Stimulated activated effector memory CD8-positive, alpha-beta T cell treated with anti-CD3 and anti-CD28 coated beads, Interleukin-12 subunit alpha, Interleukin-12 subunit beta, amount 100 ng/mL, for 72 hours (primary cell): ENCODE measurements at regions not wholly inside any gene's neighbourhood (a gene's known extent, or its start where the extent isn't known, plus 50 kb on each side); places are given as distances from the start of the nearest gene placed in this dataset.
A peak's percentile ranks its signal among the peaks of the same experiment; 100 is the strongest.

Experiments
- ATAC-seq: fragments of 150-1000 bp; cut with Tn5 transposase; 2 replicates; pipeline ENCODE4 v1.10.0; 2021
- DNase-seq, 2 donors: peaks; one replicate each; pipeline ENCODE4 v3.0.0; 2021 to 2022; ENCODE audit warnings: low spot score in 2 of 2
- H3K27ac Mint-ChIP-seq: one replicate; pipeline ENCODE4 v1.8.0; 2022; ENCODE audit warnings: mild to moderate bottlenecking, mixed read lengths
- H3K36me3 Mint-ChIP-seq: one replicate; pipeline ENCODE4 v1.8.0; 2022; ENCODE audit warnings: mild to moderate bottlenecking, mixed read lengths
- H3K4me1 Mint-ChIP-seq: one replicate; pipeline ENCODE4 v1.8.0; 2022; ENCODE audit warnings: mixed read lengths
- H3K4me3 Mint-ChIP-seq: one replicate; pipeline ENCODE4 v1.8.0; 2022; ENCODE audit warnings: mild to moderate bottlenecking, mixed read lengths
- H3K9me3 Mint-ChIP-seq: one replicate; pipeline ENCODE4 v1.8.0; 2022; ENCODE audit warnings: mixed read lengths

- no peak for DNase-seq
- Mint-ChIP-seq H3K4me1 (peaks cover 7% of the 10 kb centered on the region), H3K36me3 (no peaks in the 10 kb centered on the region), H3K27ac (no peak overlapping the region), H3K4me3 (no peak overlapping the region), H3K9me3 (peaks cover 5% of the 10 kb centered on the region)
- no peak for ATAC-seq
Measured at GRCh38 chr7:16998481-16999051, 116.8 kb upstream of the AGR3 start.

- Mint-ChIP-seq H3K4me1 (peaks cover 7% of the 10 kb centered on the region), H3K4me3 (peak overlapping the region; percentile 25), H3K27ac (no peak overlapping the region), H3K36me3 (no peaks in the 10 kb centered on the region), H3K9me3 (peaks cover 5% of the 10 kb centered on the region)
- no peak for DNase-seq
- peak; percentile 99 for ATAC-seq
Measured at GRCh38 chr7:16999541-17000267, 117.9 kb upstream of the AGR3 start.

GRCh38 chr7:17005271-17005670 is 123.5 kb upstream of the AGR3 start:
- no peak overlapping the region for H3K27ac Mint-ChIP-seq
- DNase-seq, result no peak

GRCh38 chr7:17007841-17008240 is 126.1 kb upstream of the AGR3 start:
- H3K9me3 Mint-ChIP-seq, result no peaks in the 10 kb centered on the region

More at GRCh38 chr7:17005271-17005670, 123.5 kb upstream of the AGR3 start:
- Mint-ChIP-seq H3K4me1 (peaks cover 9% of the 10 kb centered on the region), H3K4me3 (no peak overlapping the region), H3K9me3 (no peaks in the 10 kb centered on the region), H3K36me3 (no peaks in the 10 kb centered on the region)
- no peak for ATAC-seq

GRCh38 chr7:17009007-17009719 is 127.4 kb upstream of the AGR3 start:
- peak; percentile 48 for ATAC-seq
- Mint-ChIP-seq H3K4me3 (no peak overlapping the region), H3K4me1 (peaks cover 24% of the 10 kb centered on the region), H3K9me3 (no peaks in the 10 kb centered on the region), H3K27ac (no peak overlapping the region), H3K36me3 (no peaks in the 10 kb centered on the region)
- DNase-seq, result no peak

More at GRCh38 chr7:17007841-17008240, 126.1 kb upstream of the AGR3 start:
- no peaks in the 10 kb centered on the region for H3K36me3 Mint-ChIP-seq
- no peak for ATAC-seq
- no peak overlapping the region for H3K27ac Mint-ChIP-seq
- H3K4me1 Mint-ChIP-seq, result peaks cover 18% of the 10 kb centered on the region
- no peak for DNase-seq
- H3K4me3 Mint-ChIP-seq, result no peak overlapping the region

GRCh38 chr7:17009933-17010332 is 128.2 kb upstream of the AGR3 start:
- H3K36me3 Mint-ChIP-seq, result no peaks in the 10 kb centered on the region
- ATAC-seq (no peak), DNase-seq (no peak)
- no peak overlapping the region for H3K27ac Mint-ChIP-seq
- no peak overlapping the region for H3K4me3 Mint-ChIP-seq
- no peaks in the 10 kb centered on the region for H3K9me3 Mint-ChIP-seq
- peaks cover 24% of the 10 kb centered on the region for H3K4me1 Mint-ChIP-seq

- Mint-ChIP-seq H3K36me3 (no peaks in the 10 kb centered on the region), H3K4me3 (no peak overlapping the region), H3K4me1 (peaks cover 28% of the 10 kb centered on the region), H3K9me3 (no peaks in the 10 kb centered on the region), H3K27ac (no peak overlapping the region)
- ATAC-seq, result peak; percentile 75
- DNase-seq, result no peak
Measured at GRCh38 chr7:17010637-17011300, 129.0 kb upstream of the AGR3 start.

- DNase-seq (no peak), ATAC-seq (no peak)
- H3K27ac Mint-ChIP-seq, result no peak overlapping the region
- H3K4me3 Mint-ChIP-seq, result no peak overlapping the region
- no peaks in the 10 kb centered on the region for H3K9me3 Mint-ChIP-seq
- H3K36me3 Mint-ChIP-seq, result no peaks in the 10 kb centered on the region
- peaks cover 28% of the 10 kb centered on the region for H3K4me1 Mint-ChIP-seq
Measured at GRCh38 chr7:17013204-17013603, 131.4 kb upstream of the AGR3 start.

GRCh38 chr7:17014686-17015085 is 132.9 kb upstream of the AGR3 start:
- no peak overlapping the region for H3K27ac Mint-ChIP-seq
- peaks cover 25% of the 10 kb centered on the region for H3K4me1 Mint-ChIP-seq
- H3K9me3 Mint-ChIP-seq, result no peaks in the 10 kb centered on the region
- H3K36me3 Mint-ChIP-seq, result no peaks in the 10 kb centered on the region
- H3K4me3 Mint-ChIP-seq, result no peak overlapping the region
- ATAC-seq, result no peak
- DNase-seq, result no peak

GRCh38 chr7:17015598-17016031 is 133.8 kb upstream of the AGR3 start:
- Mint-ChIP-seq H3K9me3 (no peaks in the 10 kb centered on the region), H3K36me3 (no peaks in the 10 kb centered on the region), H3K4me1 (peaks cover 16% of the 10 kb centered on the region), H3K27ac (peak overlapping the region; percentile 37), H3K4me3 (no peak overlapping the region)
- no peak for DNase-seq
- ATAC-seq, result no peak

- DNase-seq (no peak), ATAC-seq (no peak)
- peaks cover 12% of the 10 kb centered on the region for H3K4me1 Mint-ChIP-seq
- H3K9me3 Mint-ChIP-seq, result no peaks in the 10 kb centered on the region
- no peak overlapping the region for H3K4me3 Mint-ChIP-seq
- no peak overlapping the region for H3K27ac Mint-ChIP-seq
- no peaks in the 10 kb centered on the region for H3K36me3 Mint-ChIP-seq
Measured at GRCh38 chr7:17016402-17017010, 134.7 kb upstream of the AGR3 start.

GRCh38 chr7:17019106-17019505 is 137.3 kb upstream of the AGR3 start:
- Mint-ChIP-seq H3K27ac (no peak overlapping the region), H3K9me3 (no peaks in the 10 kb centered on the region), H3K4me3 (no peak overlapping the region), H3K36me3 (no peaks in the 10 kb centered on the region), H3K4me1 (peaks cover 15% of the 10 kb centered on the region)
- ATAC-seq (no peak), DNase-seq (no peak)

- H3K4me1 Mint-ChIP-seq, result peaks cover 14% of the 10 kb centered on the region
- no peak overlapping the region for H3K27ac Mint-ChIP-seq
- ATAC-seq (no peak), DNase-seq (no peak)
- no peak overlapping the region for H3K4me3 Mint-ChIP-seq
- no peaks in the 10 kb centered on the region for H3K36me3 Mint-ChIP-seq
- H3K9me3 Mint-ChIP-seq, result no peaks in the 10 kb centered on the region
Measured at GRCh38 chr7:17020250-17020649, 138.5 kb upstream of the AGR3 start.

- peaks cover 11% of the 10 kb centered on the region for H3K4me1 Mint-ChIP-seq
Measured at GRCh38 chr7:17021205-17021604, 139.4 kb upstream of the AGR3 start.

GRCh38 chr7:17022920-17023319 is 141.1 kb upstream of the AGR3 start:
- Mint-ChIP-seq H3K9me3 (no peaks in the 10 kb centered on the region), H3K4me3 (no peak overlapping the region), H3K36me3 (no peaks in the 10 kb centered on the region), H3K27ac (no peak overlapping the region), H3K4me1 (peaks cover 15% of the 10 kb centered on the region)
- ATAC-seq (peak; percentile 100), DNase-seq (no peak)

More at GRCh38 chr7:17021205-17021604, 139.4 kb upstream of the AGR3 start:
- Mint-ChIP-seq H3K36me3 (no peaks in the 10 kb centered on the region), H3K27ac (no peak overlapping the region), H3K4me3 (no peak overlapping the region), H3K9me3 (no peaks in the 10 kb centered on the region)
- DNase-seq (no peak), ATAC-seq (no peak)
